Nephron progenitor cell (in vitro differentiated cells): ENCODE measurements at regions not wholly inside any gene's neighbourhood (a gene's known extent, or its start where the extent isn't known, plus 50 kb on each side); places are given as distances from the start of the nearest gene placed in this dataset.

Experiments used
- DNase-seq: peaks from one replicate; pipeline ENCODE4 v3.0.0; 2021
- H3K27ac Mint-ChIP-seq: 2 replicates; pipeline ENCODE4 v1.8.0; 2021; ENCODE audit warnings: mild to moderate bottlenecking, moderate library complexity, mixed read lengths
- H3K27me3 Mint-ChIP-seq: 2 replicates; pipeline ENCODE4 v1.8.0; 2021; ENCODE audit warnings: mild to moderate bottlenecking, low read depth, mixed read lengths; ENCODE audit not compliant: poor library complexity
- H3K36me3 Mint-ChIP-seq: 2 replicates; pipeline ENCODE4 v1.8.0; 2021; ENCODE audit warnings: low read depth, mixed read lengths
- H3K4me1 Mint-ChIP-seq: 2 replicates; pipeline ENCODE4 v1.8.0; 2021; ENCODE audit warnings: mixed read lengths
- H3K4me3 Mint-ChIP-seq: 2 replicates; pipeline ENCODE4 v1.8.0; 2021; ENCODE audit warnings: mild to moderate bottlenecking, moderate library complexity, mixed read lengths
- H3K9me3 Mint-ChIP-seq: 2 replicates; pipeline ENCODE4 v1.8.0; 2021; ENCODE audit warnings: mild to moderate bottlenecking, moderate library complexity, mixed read lengths
- CTCF ChIP-seq: fragments of 200-600 bp; sonication (generic); IDR thresholded peaks from 2 replicates; pipeline ENCODE4 v1.5.0; 2021; ENCODE audit warnings: antibody characterized with exemption

GRCh38 chr14:83118029-83118428 lies 1584.4 kb upstream of the SEL1L start:
- TF ChIP-seq CTCF: no peak
- no peak overlapping the region for H3K27ac Mint-ChIP-seq
- no peak for DNase-seq
- H3K4me3 Mint-ChIP-seq: no peak overlapping the region
- no peaks in the 10 kb centered on the region for H3K4me1 Mint-ChIP-seq
- H3K36me3 Mint-ChIP-seq: no peaks in the 10 kb centered on the region
- H3K27me3 Mint-ChIP-seq: no peaks in the 10 kb centered on the region
- no peaks in the 10 kb centered on the region for H3K9me3 Mint-ChIP-seq

- no peaks in the 10 kb centered on the region for H3K9me3 Mint-ChIP-seq
- H3K27me3 Mint-ChIP-seq: no peaks in the 10 kb centered on the region
- no peak overlapping the region for H3K4me3 Mint-ChIP-seq
- no peak overlapping the region for H3K27ac Mint-ChIP-seq
- no peaks in the 10 kb centered on the region for H3K36me3 Mint-ChIP-seq
- peaks cover 6% of the 10 kb centered on the region for H3K4me1 Mint-ChIP-seq
- no peak for DNase-seq
- no peak for TF ChIP-seq CTCF
These were observed 1586.5 kb upstream of the SEL1L start for GRCh38 chr14:83120187-83120586.

GRCh38 chr14:83126076-83126475 lies 1592.4 kb upstream of the SEL1L start:
- no peaks in the 10 kb centered on the region for H3K27me3 Mint-ChIP-seq
- peaks cover 12% of the 10 kb centered on the region for H3K4me1 Mint-ChIP-seq
- no peak overlapping the region for H3K4me3 Mint-ChIP-seq
- no peak for DNase-seq
- H3K36me3 Mint-ChIP-seq: no peaks in the 10 kb centered on the region
- no peak overlapping the region for H3K27ac Mint-ChIP-seq
- TF ChIP-seq CTCF: no peak
- no peaks in the 10 kb centered on the region for H3K9me3 Mint-ChIP-seq

- no peak overlapping the region for H3K4me3 Mint-ChIP-seq
- no peak overlapping the region for H3K27ac Mint-ChIP-seq
- peaks cover 12% of the 10 kb centered on the region for H3K4me1 Mint-ChIP-seq
- no peaks in the 10 kb centered on the region for H3K36me3 Mint-ChIP-seq
- no peak for TF ChIP-seq CTCF
- H3K9me3 Mint-ChIP-seq: no peaks in the 10 kb centered on the region
- no peaks in the 10 kb centered on the region for H3K27me3 Mint-ChIP-seq
- DNase-seq: no peak
These were observed 1595.1 kb upstream of the SEL1L start for GRCh38 chr14:83128783-83129182.

- H3K27ac Mint-ChIP-seq: no peak overlapping the region
- H3K9me3 Mint-ChIP-seq: no peaks in the 10 kb centered on the region
- TF ChIP-seq CTCF: no peak
- DNase-seq: no peak
- peaks cover 19% of the 10 kb centered on the region for H3K4me1 Mint-ChIP-seq
- H3K27me3 Mint-ChIP-seq: no peaks in the 10 kb centered on the region
- H3K36me3 Mint-ChIP-seq: no peaks in the 10 kb centered on the region
- no peak overlapping the region for H3K4me3 Mint-ChIP-seq
These were observed 1595.8 kb upstream of the SEL1L start for GRCh38 chr14:83129496-83129895.

GRCh38 chr14:83133981-83134645 lies 1600.5 kb upstream of the SEL1L start:
- peaks cover 7% of the 10 kb centered on the region for H3K4me1 Mint-ChIP-seq
- no peak for TF ChIP-seq CTCF
- no peak overlapping the region for H3K4me3 Mint-ChIP-seq
- no peak for DNase-seq
- no peaks in the 10 kb centered on the region for H3K27me3 Mint-ChIP-seq
- H3K9me3 Mint-ChIP-seq: no peaks in the 10 kb centered on the region
- no peaks in the 10 kb centered on the region for H3K36me3 Mint-ChIP-seq
- H3K27ac Mint-ChIP-seq: no peak overlapping the region
